ENCODE measurements at regions not wholly inside any gene's neighbourhood (a gene's known extent, or its start where the extent isn't known, plus 50 kb on each side); places are given as distances from the start of the nearest gene placed in this dataset.
"Not testable (repeated sequence)": the region's sequence is repeated elsewhere in the genome, so short reads cannot be mapped to it uniquely, and the experiment has no call there.

DNA sequence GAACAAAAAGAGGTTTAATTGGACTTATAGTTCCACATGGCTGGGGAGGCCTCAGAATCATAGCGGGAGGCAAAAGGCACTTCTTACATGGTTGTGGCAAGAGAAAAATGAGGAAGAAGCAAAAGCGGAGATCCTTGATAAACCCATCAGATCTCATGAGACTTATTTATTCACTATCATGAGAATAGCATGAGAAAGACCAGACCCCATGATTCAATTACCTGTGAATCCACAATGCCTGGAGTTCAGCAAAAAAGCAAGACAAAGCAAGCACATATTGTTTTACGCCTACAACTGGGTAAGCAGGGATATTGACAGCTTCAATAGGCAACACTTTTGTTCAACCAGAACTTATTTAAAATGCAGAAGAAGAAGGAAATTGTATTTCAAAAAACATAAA, 218.2 kb downstream of the RPL10L start:
- DNase-seq (ENCODE audit: low spot score), result no peak

DNA sequence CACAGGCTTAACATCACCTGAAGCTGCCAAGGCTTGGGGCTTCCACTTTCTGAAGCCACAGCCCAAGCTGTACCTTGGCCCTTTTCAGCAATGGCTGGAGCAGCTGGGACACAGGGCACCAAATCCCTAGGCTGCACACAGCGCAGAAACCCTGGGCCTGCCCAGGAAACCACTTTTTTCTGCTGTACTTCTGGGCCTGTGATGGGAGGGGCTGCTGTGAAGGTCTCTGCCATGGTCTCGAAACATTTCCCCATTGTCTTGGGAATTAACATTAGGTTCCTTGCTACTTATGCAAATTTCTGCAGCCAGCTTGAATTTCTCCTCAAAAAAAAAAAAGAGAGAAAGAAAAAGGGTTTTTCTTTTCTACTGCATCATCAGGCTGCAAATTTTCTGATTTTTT, 219.1 kb downstream of the RPL10L start:
- no peak for DNase-seq (ENCODE audit: low spot score)

DNA sequence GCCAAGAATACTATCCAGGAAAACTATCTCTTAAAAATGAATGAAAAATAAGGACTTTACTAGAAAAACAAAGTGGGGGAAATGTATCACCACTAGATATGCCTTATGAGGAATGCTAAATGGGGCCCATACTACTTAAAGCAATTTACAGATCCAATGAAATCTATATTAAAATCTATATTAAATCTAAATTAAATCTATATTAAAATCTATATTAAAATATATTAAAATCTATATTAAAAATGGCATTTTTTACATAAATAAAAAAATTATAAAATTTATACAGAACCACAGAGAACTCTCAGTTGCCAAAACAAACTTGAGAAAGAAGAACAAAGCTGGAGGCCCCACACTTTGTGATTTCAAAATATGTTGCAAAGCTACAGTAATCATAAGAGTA, 234.5 kb downstream of the RPL10L start:
- no peak for DNase-seq (ENCODE audit: low spot score)

DNA sequence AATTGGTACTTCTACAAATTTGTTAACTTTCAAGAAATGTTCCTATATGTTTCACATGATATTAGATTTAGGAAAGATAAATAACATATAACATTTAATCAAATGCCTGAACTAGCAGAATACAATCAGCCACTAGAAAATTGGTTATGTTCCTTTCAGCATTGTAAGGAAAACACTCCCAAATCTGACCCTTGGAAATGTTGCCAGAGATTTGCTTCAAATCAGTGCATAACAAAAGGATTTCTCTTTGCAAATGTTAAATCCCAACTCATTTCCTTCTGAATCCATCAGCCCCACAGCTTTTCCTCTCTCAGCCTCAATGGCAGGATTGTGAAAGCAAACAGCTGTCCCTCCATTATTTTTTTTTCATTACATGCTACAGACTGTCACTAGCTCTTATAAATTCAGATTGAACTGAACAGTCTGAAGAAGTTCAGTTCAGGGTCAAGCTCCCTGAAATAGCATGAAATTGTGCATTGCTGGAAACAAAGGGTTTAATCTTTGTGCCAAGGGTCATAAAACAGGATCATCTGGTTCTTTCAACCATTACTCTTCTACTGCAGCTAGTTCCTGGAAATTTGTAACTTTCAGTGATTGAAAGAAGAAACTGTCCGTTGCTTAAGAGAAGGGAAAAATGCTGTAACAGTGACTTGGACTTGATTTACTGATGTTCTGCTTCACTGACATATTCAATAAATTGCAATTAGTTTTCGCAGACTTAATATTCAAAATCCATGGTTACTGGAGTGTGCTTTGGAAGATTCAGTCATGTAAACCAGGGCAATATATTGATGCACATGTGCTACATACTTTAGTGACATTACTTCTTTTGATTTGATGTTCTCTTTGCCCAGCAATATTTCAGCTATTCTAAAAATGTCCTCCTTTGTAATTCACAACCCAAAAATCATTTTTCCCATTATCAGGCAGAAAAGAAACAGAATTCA, 246.4 kb downstream of the RPL10L start:
- no peak for DNase-seq (ENCODE audit: low spot score)

DNA sequence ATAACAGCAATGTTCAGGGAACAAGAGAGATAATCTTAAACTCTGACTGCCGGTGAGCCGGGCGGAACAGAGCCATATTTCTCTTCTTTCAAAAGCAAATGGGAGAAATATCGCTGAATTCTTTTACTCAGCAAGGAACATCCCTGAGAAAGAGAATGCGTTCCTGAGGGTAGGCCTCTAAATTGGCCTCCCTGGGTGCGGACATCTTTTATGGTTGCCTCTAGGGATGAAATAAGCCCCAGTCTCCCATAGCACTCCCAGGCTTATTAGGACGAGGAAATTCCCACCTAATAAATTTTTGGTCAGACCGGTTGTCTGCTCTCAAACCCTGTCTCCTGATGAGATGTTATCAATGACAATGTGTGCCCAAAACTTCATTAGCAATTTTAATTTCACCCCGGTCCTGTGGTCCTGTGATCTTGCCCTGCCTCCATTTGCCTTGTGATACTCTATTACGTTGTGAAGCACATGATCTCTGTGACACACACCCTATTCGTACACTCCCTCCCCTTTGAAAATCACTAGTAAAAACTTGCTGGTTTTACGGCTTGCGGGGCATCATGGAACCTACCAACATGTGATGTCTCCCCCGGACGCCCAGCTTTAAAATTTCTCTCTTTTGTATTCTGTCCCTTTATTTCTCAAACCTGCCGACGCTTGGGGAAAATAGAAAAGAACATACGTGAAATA, 249.4 kb downstream of the RPL10L start:
- DNase-seq (ENCODE audit: low spot score), result not testable (repeated sequence)

DNA sequence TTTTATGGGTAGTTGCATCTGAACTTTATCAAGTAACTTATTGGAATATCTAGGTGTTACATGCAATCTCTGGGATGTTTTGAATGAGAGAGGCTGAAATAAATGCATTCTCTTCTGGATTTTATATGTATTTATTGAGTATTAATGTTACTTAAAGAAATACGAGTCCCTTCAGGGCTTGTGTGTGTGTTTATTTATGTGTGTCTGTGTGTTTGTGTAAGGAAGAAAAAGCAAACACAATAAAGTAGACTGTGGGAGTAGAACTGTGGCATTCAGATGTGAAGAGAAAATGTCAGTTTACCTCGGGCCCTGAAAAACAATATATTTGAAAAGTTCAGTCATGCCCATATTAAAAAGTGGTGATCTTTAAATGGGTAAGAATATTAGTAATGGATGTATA, 250.5 kb downstream of the RPL10L start:
- no peak for DNase-seq (ENCODE audit: low spot score)

DNA sequence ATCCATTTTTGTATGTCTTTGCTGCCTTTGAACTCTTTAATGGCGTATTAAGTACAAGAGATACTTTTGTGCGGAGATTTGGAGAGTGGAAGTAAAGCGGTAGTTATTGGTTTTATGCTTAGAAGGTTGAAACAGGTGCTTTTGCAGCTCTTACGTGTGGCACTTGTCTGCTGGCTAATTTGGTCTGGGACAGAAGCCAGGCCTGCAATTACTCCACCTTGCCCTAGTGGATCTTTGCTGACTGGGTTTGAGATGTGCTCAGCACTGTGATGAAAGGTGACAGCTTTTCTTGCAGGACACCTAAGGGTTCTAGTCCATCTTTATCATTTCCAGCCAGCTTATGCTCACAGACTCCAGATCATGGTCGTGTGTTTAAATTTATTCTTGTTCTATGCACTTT, 252.5 kb downstream of the RPL10L start:
- DNase-seq (ENCODE audit: low spot score), result no peak

DNA sequence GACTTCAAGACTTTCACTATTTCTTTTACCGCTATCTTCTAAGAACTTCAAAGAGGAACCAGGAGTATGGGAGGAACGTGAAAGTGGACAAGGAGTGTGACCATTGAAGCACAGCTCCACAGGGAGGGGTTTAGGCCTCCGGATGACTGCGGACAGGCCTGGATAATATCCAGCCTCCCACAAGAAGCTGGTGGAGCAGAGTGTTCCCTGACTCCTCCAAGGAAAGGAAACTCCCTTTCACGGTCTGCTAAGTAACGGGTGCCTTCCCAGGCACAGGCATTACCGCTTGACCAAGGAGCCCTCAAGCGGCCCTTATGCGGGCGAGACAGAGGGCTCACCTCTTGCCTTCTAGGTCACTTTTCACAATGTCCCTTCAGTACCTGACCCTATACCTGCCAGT, 267.0 kb downstream of the RPL10L start:
- DNase-seq (ENCODE audit: low spot score), result no peak

DNA sequence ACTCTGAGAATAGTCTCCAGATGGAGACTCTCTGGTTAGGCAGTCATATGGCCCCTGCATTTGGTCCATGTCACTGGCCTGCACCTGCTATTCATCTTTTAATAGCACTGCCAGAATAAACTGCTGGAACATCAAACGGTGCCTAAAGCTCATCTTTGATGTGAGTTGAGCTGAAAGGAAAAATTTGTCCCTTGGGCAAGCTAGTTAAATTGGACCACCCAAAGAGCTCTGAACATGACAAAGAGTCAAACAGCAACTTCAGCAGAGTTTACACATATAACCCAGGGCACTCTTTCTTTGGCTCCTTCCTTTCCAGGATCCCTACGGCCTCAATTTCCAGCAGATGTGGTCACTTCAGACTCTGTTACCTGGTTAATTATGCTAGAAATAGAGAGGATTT, 269.9 kb downstream of the RPL10L start:
- no peak for DNase-seq (ENCODE audit: low spot score)

DNA sequence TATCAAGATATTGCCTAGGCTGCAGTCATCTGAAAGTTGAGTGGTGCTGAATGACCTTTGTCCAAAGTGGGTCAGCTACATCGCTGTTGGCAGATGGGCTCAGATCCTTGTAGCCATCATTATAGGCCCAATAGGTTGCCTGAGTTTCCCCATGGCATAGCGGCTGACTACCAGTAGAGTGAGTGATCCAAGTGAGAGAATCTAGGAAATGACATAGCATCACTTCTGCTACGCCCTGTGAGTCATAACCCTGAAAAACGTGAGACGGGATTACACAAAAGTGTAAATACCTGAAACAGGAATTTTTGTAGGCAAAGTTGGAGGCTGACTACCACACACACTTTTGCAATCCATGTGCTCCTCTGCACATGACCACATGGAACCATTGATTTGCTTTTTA, 273.3 kb downstream of the RPL10L start:
- no peak for DNase-seq (ENCODE audit: low spot score)

DNA sequence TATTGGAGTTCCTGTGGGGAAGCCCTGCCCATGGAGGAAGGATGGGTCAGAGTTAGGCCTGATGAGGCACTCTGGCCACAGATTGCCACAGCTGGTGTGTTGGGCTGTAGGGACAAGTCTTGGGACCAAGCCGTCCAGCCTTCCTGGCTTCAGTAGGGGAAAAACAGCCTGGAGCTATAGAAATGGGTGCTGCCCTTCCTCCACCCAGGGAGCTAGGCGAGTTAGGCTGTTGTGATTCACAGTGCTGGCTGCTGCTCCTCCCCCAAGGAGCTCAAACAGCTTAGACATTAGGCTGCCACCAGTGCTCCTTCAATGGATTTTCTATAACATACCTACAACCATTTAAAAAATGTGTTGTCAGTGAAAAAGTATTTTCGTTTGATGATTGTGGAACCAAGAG, 274.3 kb downstream of the RPL10L start:
- DNase-seq (ENCODE audit: low spot score), result no peak

DNA sequence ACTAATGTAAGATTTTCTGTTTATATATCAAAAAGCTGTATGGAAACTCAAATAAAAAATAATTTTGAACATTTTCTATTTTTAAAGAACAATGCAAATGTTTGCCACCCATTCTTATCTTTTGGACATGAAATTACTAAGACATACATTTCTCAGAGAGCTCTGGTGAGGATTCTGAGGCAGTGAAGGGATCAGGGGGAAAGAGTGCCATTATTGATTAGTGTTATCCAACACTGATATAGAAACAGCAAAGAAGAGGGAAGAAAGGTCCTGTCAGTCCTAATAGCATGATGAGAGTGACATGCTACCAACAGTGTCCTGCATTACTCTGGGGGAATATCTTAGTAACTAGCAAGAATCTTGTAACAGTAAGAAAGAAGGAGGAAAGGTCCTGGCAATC, 282.2 kb downstream of the RPL10L start:
- no peak for DNase-seq (ENCODE audit: low spot score)

DNA sequence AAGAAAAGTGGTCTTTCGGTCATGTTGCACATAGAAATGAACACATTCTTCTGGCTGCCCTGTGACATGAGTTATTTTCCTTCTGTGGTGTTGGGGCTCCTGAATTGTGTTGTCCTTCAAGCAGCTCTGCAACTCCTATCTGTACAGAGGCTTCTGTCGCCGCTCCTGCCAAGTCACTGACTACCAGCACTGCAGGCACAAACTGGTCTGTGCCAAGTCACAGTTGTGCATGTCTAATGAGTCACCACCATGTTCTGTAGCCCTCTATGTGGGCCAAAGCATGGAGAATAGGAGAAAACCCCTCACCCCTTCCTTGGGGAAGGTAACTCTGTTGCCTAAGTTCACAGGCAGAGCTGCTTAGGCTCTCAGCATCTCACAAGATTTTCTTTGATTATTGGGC, 283.3 kb downstream of the RPL10L start:
- DNase-seq (ENCODE audit: low spot score), result no peak

DNA sequence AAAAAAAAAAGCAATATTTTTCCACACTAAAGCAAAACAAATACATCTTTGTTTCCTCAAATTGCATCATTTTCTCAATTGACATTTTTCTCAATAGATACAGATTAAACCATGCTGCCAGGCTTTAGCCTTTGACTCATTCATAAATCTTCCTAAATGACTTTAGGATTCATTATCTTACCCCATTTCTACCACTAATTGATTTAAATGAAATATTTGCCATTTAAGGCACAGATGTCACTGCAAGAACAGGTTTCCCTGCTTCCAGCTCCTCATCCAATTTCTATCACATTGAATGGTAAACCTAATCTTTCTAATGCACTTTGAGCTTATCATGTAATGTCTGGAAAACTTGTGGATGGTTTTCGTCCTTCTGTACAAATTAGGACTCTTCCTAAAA, 298.7 kb downstream of the RPL10L start:
- DNase-seq (ENCODE audit: low spot score), result no peak

DNA sequence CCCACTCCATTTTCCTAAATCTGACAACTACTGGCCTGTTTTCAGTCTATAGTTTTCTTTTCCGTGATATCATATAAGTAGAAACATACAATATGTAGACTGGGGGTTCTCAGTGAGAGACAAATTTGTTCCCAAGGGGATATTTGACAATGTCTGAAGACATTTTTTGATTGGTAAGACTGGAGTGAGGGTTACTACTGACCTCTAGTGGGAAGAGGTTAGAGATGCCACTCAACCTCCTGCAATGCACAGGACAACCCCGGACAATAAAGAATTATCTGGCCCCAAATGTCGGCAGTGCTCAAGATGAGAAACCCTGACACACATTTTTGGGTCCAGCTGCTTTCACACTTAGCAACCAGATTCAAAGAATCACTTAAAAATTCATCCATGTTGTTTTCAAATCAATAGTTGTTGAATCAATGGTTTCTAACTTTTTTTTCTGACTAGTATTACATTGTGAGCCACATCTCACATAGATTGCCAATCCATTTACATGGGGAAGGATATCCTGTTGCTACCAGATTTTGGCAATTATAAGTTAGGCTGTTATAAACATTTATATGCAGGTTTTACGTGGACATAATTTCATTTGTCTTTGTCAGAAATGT, 307.1 kb downstream of the RPL10L start:
- no peak for DNase-seq (ENCODE audit: low spot score)

DNA sequence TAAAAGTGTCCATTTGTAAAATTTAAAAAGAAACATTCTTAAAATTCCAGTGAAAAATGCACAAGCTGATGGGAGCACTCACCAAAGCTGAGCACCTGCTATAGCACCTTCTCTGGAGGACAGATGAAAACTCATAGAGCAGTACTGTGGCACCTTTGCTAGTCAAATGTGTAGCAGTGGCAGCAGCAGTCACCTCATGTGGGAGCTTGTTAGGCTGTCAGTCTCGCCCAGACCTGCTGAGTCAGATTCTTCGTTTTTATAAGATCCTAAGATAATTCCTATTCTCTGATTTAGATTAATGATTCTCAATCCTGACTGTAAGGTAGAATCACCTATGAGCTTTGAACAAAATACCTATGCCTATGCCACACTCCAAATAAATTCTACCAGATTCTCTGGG, 325.8 kb downstream of the RPL10L start:
- DNase-seq (ENCODE audit: low spot score), result no peak

DNA sequence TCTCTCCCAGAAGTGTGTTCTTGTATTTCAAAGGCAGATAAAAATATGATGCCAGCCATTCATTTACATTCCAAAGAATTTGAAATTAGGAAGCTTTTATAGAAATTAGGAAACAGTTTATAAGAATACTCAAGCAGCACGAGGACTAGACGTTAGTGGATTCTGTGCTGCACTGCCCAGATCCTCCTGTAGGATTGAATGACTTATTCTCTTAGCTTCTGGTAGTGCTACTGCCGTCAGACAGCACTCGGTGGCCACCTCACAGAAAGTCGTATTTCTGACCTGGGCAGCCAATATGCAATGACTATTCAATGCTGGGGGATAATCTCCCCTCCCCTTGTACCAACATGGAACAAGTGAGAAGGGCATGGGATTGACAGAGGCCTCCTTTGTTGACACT, 326.4 kb downstream of the RPL10L start:
- no peak for DNase-seq (ENCODE audit: low spot score)

DNA sequence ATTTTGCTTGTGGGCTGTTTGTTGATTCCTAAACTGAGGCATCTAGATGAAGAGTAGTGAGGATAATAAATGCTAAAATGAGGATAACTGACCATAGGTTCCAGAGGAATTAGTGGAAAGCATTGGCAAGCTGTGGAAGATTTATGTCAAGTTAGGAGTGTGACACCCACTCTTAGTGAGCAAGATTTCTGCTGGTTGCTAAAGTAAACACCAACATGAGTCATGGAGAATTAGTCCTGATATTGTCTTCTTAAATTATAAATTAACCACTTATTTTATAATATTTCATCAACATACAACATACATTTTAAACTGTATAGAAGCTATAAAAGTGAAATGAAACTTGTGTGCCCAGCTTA, 328.2 kb downstream of the RPL10L start:
- no peak for DNase-seq (ENCODE audit: low spot score)

DNA sequence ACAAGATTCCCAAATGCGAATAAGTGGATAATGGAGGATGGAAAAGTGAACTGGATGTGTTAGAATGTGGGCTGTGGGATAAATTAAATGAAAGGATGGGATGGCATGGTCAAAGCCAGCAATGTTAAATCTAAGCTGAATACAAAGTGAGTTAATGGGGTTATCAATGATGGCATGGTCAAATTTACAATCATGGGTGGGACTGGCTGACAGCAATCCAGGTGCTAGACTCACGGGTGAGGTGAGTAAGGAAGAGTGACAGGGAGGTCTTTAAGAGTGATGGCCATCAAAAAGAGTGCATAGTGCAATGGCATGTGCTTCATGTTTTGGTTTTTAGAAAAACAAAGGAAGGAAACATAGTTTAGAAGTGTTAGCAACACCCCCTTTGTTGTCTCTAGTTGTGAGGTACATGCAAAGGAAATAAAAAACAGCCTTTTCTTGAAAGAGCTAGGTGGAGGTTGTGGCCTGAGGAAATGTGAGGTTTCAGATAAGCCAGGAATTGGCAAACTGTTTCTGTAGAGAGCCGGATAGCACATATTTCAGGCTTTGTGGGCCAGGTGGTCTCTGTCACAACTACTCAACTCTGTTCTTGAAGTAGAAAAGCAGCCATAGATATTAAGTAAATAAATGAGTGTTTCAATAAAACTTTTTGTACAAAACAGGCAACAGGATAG, 328.7 kb downstream of the RPL10L start:
- no peak for DNase-seq (ENCODE audit: low spot score)

DNA sequence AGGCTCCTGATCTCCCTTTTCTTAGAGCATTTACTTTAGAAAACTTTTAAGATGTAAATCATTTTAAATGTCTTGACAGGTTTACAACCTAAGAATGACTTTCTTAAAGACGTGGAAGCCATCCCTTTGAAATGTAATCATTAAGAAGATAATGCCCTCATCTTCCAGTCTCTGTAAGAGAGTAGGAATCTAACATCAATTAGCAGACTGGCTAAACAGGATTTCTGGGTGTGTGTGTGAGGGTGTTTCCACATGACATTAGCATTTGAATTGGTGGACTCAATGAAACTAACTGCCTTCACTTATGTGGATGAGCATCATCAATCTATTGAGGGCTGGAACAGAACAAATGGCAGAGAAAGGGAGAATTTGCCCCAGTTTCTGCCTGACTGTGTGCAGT, 329.5 kb downstream of the RPL10L start:
- DNase-seq (ENCODE audit: low spot score), result no peak

DNA sequence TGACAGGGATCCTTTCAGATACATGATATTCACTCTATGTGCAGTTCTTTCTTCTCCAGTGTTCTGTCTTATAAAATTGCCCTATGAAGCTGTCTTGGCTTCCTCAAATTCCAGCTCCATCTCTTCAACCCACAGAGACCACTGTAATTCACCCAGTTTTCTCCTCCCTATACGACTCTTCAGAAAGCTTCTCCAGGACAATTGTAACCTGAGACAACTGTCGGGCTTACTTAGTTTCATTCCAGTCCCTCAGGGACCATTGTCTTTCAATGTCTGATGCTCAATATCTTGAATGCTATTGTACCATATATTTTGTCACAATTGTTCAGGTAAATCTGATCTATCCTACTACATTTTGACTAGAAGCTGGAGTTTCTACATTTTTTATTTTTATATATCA, 345.3 kb downstream of the RPL10L start:
- DNase-seq (ENCODE audit: low spot score), result no peak

DNA sequence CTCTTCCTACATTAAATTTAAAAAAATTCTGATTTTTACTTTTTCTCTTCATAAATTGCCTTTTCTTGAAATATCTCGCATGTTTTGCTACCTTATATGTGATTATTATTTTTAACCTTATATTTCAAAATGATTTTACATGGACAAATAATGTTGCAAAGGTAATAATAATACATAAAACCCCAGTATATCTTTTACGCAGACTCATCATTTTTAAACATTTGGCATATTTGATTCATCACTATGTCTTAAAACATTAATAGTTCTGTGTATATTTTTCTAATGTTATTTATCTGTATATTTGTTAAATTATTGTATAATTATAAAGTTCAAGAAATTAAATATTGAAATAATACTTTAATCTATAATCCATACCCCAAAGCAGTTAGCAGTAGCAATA, 350.8 kb downstream of the RPL10L start:
- DNase-seq (ENCODE audit: low spot score), result no peak

DNA sequence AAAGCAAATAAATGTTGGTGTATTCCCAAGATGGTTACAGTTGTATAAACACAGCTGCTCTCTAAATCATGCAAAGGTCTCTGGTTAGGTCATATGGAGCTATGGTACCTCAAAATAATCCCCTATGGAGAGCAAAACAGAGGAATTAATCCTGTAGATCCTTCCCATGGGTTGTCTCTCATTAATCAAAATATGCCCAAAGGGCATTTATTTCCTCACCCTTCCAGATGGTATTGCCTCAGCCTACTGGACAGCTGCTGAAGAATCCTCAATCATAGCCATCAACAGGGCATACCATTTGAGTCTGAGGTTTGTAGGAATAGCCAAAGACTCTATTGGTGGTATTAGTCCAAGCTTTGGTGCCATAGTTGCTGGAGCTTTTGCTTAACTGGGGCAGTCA, 360.9 kb downstream of the RPL10L start:
- no peak for DNase-seq (ENCODE audit: low spot score)

All from hematopoietic multipotent progenitor cell treated with erythropoietin and hydrocortisone succinate and interleukin-3 and kit ligand, for 15 days (in vitro differentiated cells).